CD14-positive monocyte (primary cell): ENCODE measurements at regions not wholly inside any gene's neighbourhood (a gene's known extent, or its start where the extent isn't known, plus 50 kb on each side); places are given as distances from the start of the nearest gene placed in this dataset.

Experiments used
- DNase-seq, 3 donors: peaks; one replicate each; pipeline ENCODE4 v3.0.0-alpha.2; 2011 to 2022
- H2AFZ ChIP-seq: 2 replicates; pipeline ENCODE4 v1.6.0; 2012; ENCODE audit warnings: mild to moderate bottlenecking, low read depth, low read length, inconsistent platforms; ENCODE audit not compliant: insufficient read depth, poor library complexity, severe bottlenecking
- H3K27ac ChIP-seq, 2 donors: 1 replicate in 1 of 2; 2 replicates in 1 of 2; pipeline ENCODE4 v1.5.1; 2012 to 2013; ENCODE audit warnings: low read length in 2 of 2, control low read depth in 1 of 2, inconsistent platforms in 1 of 2, low read depth in 1 of 2, mild to moderate bottlenecking in 1 of 2
- H3K27me3 ChIP-seq, 2 donors: one replicate each; pipeline versions ENCODE4 v1.6.0 to v1.6.1; 2011 to 2013; ENCODE audit warnings: low read length in 2 of 2; ENCODE audit not compliant: control insufficient read depth in 2 of 2, insufficient read depth in 2 of 2
- H3K36me3 ChIP-seq, 2 donors: replicated peaks in 1 of 2; 1 replicate in 1 of 2; 2 replicates in 1 of 2; pipeline versions ENCODE4 v1.5.1 to v1.6.1; 2012 to 2013; ENCODE audit warnings: low read length in 2 of 2, control low read depth in 1 of 2, inconsistent platforms in 1 of 2, mild to moderate bottlenecking in 1 of 2; ENCODE audit not compliant: insufficient read depth in 2 of 2, control insufficient read depth in 1 of 2
- H3K4me1 ChIP-seq, 2 donors: 1 replicate in 1 of 2; 2 replicates in 1 of 2; pipeline versions ENCODE4 v1.5.1 to v1.6.1; 2012 to 2013; ENCODE audit warnings: low read length in 2 of 2, control low read depth in 1 of 2, inconsistent platforms in 1 of 2, mild to moderate bottlenecking in 1 of 2, moderate library complexity in 1 of 2; ENCODE audit not compliant: insufficient read depth in 2 of 2, control insufficient read depth in 1 of 2
- H3K4me2 ChIP-seq: replicated peaks from 2 replicates; pipeline ENCODE3; 2012; ENCODE audit warnings: low read length, moderate library complexity, mild to moderate bottlenecking; ENCODE audit not compliant: poor library complexity, severe bottlenecking; ENCODE audit errors: extremely low read depth
- H3K4me3 ChIP-seq, 3 experiments: fragments of 200-600 bp in 1 of 3; sonication (generic) in 1 of 3; replicated peaks in 1 of 3; 1 replicate in 2 of 3; 2 replicates in 1 of 3; pipeline ENCODE4 v1.5.1; 2011 to 2013; ENCODE audit warnings: low read length in 3 of 3, mild to moderate bottlenecking in 3 of 3, control low read depth in 2 of 3, low read depth in 2 of 3, inconsistent platforms in 1 of 3, moderate library complexity in 1 of 3
- H3K79me2 ChIP-seq: 2 replicates; pipeline ENCODE4 v1.6.0; 2012; ENCODE audit warnings: mild to moderate bottlenecking, control low read depth, inconsistent platforms, low read length, moderate library complexity; ENCODE audit not compliant: insufficient read depth
- H3K9ac ChIP-seq: 2 replicates; pipeline ENCODE4 v1.6.0; 2017; ENCODE audit warnings: low read length, mild to moderate bottlenecking; ENCODE audit not compliant: insufficient read depth, poor library complexity, severe bottlenecking
- H3K9me3 ChIP-seq, 2 donors: replicated peaks in 1 of 2; 1 replicate in 1 of 2; 2 replicates in 1 of 2; pipeline versions ENCODE4 v1.5.1 to v1.6.1; 2012 to 2013; ENCODE audit warnings: low read length in 2 of 2, control low read depth in 1 of 2; ENCODE audit not compliant: control insufficient read depth in 1 of 2, insufficient read depth in 1 of 2
- H4K20me1 ChIP-seq: 2 replicates; pipeline ENCODE4 v1.6.0; 2012; ENCODE audit warnings: mild to moderate bottlenecking, low read length, control low read depth, moderate library complexity; ENCODE audit not compliant: insufficient read depth
- H3K27ac Mint-ChIP-seq, 7 donors: one replicate each; pipeline ENCODE4 v1.8.0; 2020; ENCODE audit warnings: mild to moderate bottlenecking in 7 of 7, mixed read lengths in 7 of 7, moderate library complexity in 6 of 7, inconsistent platforms in 2 of 7
- H3K27me3 Mint-ChIP-seq, 3 donors: one replicate each; pipeline ENCODE4 v1.8.0; 2021 to 2022; ENCODE audit warnings: low read depth in 3 of 3, mild to moderate bottlenecking in 3 of 3, mixed read lengths in 3 of 3, moderate library complexity in 3 of 3, inconsistent platforms in 1 of 3
- H3K36me3 Mint-ChIP-seq, 2 donors: one replicate each; pipeline ENCODE4 v1.8.0; 2020; ENCODE audit warnings: mixed read lengths in 2 of 2, inconsistent platforms in 1 of 2, mild to moderate bottlenecking in 1 of 2
- H3K4me1 Mint-ChIP-seq: one replicate; pipeline ENCODE4 v1.8.0; 2020; ENCODE audit warnings: mild to moderate bottlenecking, mixed read lengths
- H3K4me3 Mint-ChIP-seq, 2 donors: one replicate each; pipeline ENCODE4 v1.8.0; 2020; ENCODE audit warnings: mild to moderate bottlenecking in 2 of 2, mixed read lengths in 2 of 2, moderate library complexity in 1 of 2
- H3K9me3 Mint-ChIP-seq, 7 donors: one replicate each; pipeline ENCODE4 v1.8.0; 2020 to 2022; ENCODE audit warnings: mixed read lengths in 7 of 7, mild to moderate bottlenecking in 6 of 7, moderate library complexity in 6 of 7, inconsistent platforms in 2 of 7
- WGBS: methylation state at CpG from one replicate; pipeline ENCODE4 v1.1.5; 2013; ENCODE audit warnings: missing lambda C conversion rate; ENCODE audit not compliant: insufficient coverage; 5-methylcytosine and 5-hydroxymethylcytosine counted together
- intact Hi-C, 2 donors: fragments of 100-400 bp; cut with micrococcal nuclease; formaldehyde crosslinking; loops; one replicate each; pipeline versions ENCODE4 v1.15.0 to v1.15.1; 2023
- TF ChIP-seq, protein P1 (sequence below): fragments of 200-600 bp; IDR thresholded peaks from one replicate; pipeline ENCODE4 v1.8.0; 2022; ENCODE audit warnings: antibody characterized with exemption, mild to moderate bottlenecking

DNA sequence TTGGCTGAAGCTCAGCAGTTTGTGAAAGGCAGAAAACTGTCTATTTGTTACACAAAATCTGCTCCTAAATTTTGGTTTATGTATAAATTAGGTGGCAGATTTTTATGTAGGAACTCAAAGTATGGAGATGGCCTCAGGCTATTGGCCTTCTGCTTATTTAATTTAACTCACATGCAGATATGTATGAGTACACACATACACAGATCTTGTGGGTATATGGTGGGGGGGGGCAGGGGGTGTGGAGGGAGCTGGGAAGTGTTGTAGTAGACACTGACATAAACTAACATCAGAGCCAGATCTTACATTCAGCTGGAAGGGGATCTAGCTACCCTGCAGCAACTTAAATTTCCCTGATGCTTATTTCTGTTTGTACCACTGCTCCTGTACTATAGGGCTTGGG is 170.8 kb downstream of the EPM2A start:
- H3K4me3 Mint-ChIP-seq = no peak overlapping the region
- no peaks in the 10 kb centered on the region for H4K20me1 ChIP-seq
- H3K27me3 ChIP-seq = no peaks in the 10 kb centered on the region
- no peak overlapping the region for H3K27ac ChIP-seq
- TF ChIP-seq, protein P1, sequence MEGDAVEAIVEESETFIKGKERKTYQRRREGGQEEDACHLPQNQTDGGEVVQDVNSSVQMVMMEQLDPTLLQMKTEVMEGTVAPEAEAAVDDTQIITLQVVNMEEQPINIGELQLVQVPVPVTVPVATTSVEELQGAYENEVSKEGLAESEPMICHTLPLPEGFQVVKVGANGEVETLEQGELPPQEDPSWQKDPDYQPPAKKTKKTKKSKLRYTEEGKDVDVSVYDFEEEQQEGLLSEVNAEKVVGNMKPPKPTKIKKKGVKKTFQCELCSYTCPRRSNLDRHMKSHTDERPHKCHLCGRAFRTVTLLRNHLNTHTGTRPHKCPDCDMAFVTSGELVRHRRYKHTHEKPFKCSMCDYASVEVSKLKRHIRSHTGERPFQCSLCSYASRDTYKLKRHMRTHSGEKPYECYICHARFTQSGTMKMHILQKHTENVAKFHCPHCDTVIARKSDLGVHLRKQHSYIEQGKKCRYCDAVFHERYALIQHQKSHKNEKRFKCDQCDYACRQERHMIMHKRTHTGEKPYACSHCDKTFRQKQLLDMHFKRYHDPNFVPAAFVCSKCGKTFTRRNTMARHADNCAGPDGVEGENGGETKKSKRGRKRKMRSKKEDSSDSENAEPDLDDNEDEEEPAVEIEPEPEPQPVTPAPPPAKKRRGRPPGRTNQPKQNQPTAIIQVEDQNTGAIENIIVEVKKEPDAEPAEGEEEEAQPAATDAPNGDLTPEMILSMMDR = no peak
- no peak overlapping the region for H3K9ac ChIP-seq
- no peaks in the 10 kb centered on the region for H3K36me3 ChIP-seq
- DNase-seq = no peak
- H3K4me3 ChIP-seq = no peak overlapping the region
- no peaks in the 10 kb centered on the region for H3K79me2 ChIP-seq
- no peaks in the 10 kb centered on the region for H3K4me1 ChIP-seq
- H3K27me3 Mint-ChIP-seq = no peaks in the 10 kb centered on the region
- H3K27ac Mint-ChIP-seq = no peak overlapping the region
- H3K4me2 ChIP-seq = no peak overlapping the region
- intact Hi-C loops = no loop called here
- H3K9me3 ChIP-seq = peaks cover 4 to 6% of the 10 kb centered on the region in 2 donors
- H3K9me3 Mint-ChIP-seq = peaks cover 2 to 8% (median 3%) of the 10 kb centered on the region in 7 donors
- H3K4me1 Mint-ChIP-seq = no peaks in the 10 kb centered on the region
- no peak overlapping the region for H2AFZ ChIP-seq
- no peaks in the 10 kb centered on the region for H3K36me3 Mint-ChIP-seq

DNA sequence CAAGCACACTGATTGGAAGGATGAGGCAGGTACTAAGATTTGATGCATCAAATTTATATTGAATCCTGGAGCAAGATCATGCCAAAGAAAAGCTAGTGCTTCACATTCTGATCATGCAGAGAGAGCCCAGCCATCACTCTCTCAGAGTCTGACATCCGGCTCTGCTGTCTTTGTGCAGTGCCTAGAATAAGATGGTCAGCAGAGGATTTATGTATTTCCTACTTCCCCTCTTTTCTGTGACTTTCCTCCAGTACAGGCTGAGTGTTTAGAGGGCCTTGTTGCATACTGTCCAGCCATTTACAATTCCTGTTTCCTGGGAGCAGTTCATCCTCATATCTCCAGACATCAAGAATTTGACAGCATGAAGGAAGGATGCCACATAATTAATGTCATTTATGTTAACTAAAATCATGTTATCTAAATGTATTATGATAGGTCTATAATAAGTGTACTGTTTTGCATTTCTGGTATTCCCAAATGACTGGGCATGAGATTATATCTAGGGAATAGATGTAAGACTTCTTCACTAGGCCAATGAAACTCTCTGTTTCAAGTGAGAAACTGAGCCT is 167.6 kb downstream of the EPM2A start:
- Histone ChIP-seq H3K27me3 (no peaks in the 10 kb centered on the region), H2AFZ (no peak overlapping the region), H3K4me3 (no peak overlapping the region), H3K4me2 (no peak overlapping the region), H3K9ac (no peak overlapping the region), H4K20me1 (no peaks in the 10 kb centered on the region), H3K27ac (no peak overlapping the region), H3K4me1 (no peaks in the 10 kb centered on the region), H3K9me3 (peaks cover 9 to 16% of the 10 kb centered on the region in 2 donors), H3K36me3 (no peaks in the 10 kb centered on the region), H3K79me2 (no peaks in the 10 kb centered on the region)
- no peak overlapping the region for H3K4me3 Mint-ChIP-seq
- intact Hi-C loops = no loop called here
- H3K27ac Mint-ChIP-seq = no peak overlapping the region
- TF ChIP-seq, protein P1 = no peak
- no peaks in the 10 kb centered on the region for H3K27me3 Mint-ChIP-seq
- no peak for DNase-seq
- WGBS = no CpG with 5 or more reads among the region's 1 CpG
- no peaks in the 10 kb centered on the region for H3K4me1 Mint-ChIP-seq
- peaks cover 3 to 23% (median 8%) of the 10 kb centered on the region in 7 donors for H3K9me3 Mint-ChIP-seq
- no peaks in the 10 kb centered on the region for H3K36me3 Mint-ChIP-seq
